ENCODE measurements at regions not wholly inside any gene's neighbourhood (a gene's known extent, or its start where the extent isn't known, plus 50 kb on each side); places are given as distances from the start of the nearest gene placed in this dataset.
"Not testable (repeated sequence)": the region's sequence is repeated elsewhere in the genome, so short reads cannot be mapped to it uniquely, and the experiment has no call there.

DNA sequence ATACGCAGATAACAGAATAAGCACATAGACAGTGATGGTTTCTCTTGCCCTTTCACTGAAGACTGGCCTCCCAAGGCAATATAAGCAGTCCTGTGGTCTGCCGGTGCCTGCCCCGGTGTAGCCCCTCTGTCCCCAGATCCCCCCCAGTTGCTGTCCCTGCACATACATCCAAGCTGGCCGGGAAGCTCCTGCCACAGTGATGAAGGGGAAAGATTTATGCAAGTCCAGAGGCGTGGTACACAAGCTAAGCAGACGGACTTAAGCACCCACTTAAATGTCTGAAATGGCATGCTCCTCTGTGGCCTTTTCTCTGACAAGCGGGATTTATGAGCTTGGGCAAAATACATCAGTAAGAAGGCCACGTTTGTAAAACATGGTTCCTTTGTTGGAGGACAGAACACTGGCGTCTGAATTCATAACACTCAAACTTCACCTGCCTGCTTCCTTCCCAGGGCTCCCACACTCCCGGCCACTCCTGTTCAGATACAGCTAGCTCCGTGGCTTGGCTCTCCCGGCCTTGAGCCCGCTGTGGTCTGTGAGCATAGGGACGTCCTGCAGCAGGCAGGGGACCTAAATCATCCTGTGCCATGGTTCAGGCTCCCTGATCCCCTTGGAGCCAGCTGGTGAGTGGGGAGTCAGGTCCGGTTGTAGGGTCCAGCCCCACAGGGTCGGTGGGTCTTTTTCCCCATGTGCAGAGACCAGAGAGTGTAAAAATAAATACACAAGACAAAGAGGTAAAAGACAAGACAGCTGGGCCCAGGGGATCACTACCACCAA lies 61.7 kb upstream of the PPP2R2D start:
- Histone ChIP-seq H3K79me2 (ENCODE audit: insufficient read depth, low read length) (no peaks in the 10 kb centered on the region), H2AFZ (ENCODE audit: insufficient read depth, low read depth, low read length, poor library complexity, severe bottlenecking) (no peak overlapping the region), H4K20me1 (ENCODE audit: insufficient read depth, low read length) (no peaks in the 10 kb centered on the region), H3K4me3 (replicated peaks in 1 of 3; ENCODE audit: low read depth in 2 of 3, low read length in 3 of 3) (no peak overlapping the region), H3K4me1 (ENCODE audit: control insufficient read depth in 1 of 2, insufficient read depth in 2 of 2, low read length in 2 of 2) (no peaks in the 10 kb centered on the region), H3K36me3 (replicated peaks in 1 of 2; ENCODE audit: control insufficient read depth in 1 of 2, insufficient read depth in 2 of 2, low read length in 2 of 2) (no peaks in the 10 kb centered on the region), H3K27me3 (ENCODE audit: control insufficient read depth in 2 of 2, insufficient read depth in 2 of 2, low read length in 2 of 2) (no peaks in the 10 kb centered on the region), H3K4me2 (replicated peaks; ENCODE audit: extremely low read depth, low read length, poor library complexity, severe bottlenecking) (no peak overlapping the region), H3K27ac (ENCODE audit: low read depth in 1 of 2, low read length in 2 of 2) (no peak overlapping the region), H3K9ac (ENCODE audit: insufficient read depth, low read length, poor library complexity, severe bottlenecking) (no peak overlapping the region), H3K9me3 (replicated peaks in 1 of 2; ENCODE audit: control insufficient read depth in 1 of 2, insufficient read depth in 1 of 2, low read length in 2 of 2) (peaks cover 0 to 7% of the 10 kb centered on the region in 2 donors)
- Mint-ChIP-seq H3K27me3 (ENCODE audit: low read depth in 3 of 3) (peaks cover 3 to 12% (median 9%) of the 10 kb centered on the region in 3 donors), H3K27ac (no peak overlapping the region), H3K9me3 (peaks cover 0 to 8% (median 4%) of the 10 kb centered on the region in 7 donors), H3K4me3 (no peak overlapping the region), H3K36me3 (no peaks in the 10 kb centered on the region), H3K4me1 (no peaks in the 10 kb centered on the region)
- DNase-seq = no peak
- TF ChIP-seq, protein P1, sequence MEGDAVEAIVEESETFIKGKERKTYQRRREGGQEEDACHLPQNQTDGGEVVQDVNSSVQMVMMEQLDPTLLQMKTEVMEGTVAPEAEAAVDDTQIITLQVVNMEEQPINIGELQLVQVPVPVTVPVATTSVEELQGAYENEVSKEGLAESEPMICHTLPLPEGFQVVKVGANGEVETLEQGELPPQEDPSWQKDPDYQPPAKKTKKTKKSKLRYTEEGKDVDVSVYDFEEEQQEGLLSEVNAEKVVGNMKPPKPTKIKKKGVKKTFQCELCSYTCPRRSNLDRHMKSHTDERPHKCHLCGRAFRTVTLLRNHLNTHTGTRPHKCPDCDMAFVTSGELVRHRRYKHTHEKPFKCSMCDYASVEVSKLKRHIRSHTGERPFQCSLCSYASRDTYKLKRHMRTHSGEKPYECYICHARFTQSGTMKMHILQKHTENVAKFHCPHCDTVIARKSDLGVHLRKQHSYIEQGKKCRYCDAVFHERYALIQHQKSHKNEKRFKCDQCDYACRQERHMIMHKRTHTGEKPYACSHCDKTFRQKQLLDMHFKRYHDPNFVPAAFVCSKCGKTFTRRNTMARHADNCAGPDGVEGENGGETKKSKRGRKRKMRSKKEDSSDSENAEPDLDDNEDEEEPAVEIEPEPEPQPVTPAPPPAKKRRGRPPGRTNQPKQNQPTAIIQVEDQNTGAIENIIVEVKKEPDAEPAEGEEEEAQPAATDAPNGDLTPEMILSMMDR (IDR thresholded peaks at IDR 0.05) = no peak
- WGBS (ENCODE audit: insufficient coverage) = 83% methylated on average over 11 of the region's 16 CpGs
- intact Hi-C loops (cut with micrococcal nuclease) = no loop called here

DNA sequence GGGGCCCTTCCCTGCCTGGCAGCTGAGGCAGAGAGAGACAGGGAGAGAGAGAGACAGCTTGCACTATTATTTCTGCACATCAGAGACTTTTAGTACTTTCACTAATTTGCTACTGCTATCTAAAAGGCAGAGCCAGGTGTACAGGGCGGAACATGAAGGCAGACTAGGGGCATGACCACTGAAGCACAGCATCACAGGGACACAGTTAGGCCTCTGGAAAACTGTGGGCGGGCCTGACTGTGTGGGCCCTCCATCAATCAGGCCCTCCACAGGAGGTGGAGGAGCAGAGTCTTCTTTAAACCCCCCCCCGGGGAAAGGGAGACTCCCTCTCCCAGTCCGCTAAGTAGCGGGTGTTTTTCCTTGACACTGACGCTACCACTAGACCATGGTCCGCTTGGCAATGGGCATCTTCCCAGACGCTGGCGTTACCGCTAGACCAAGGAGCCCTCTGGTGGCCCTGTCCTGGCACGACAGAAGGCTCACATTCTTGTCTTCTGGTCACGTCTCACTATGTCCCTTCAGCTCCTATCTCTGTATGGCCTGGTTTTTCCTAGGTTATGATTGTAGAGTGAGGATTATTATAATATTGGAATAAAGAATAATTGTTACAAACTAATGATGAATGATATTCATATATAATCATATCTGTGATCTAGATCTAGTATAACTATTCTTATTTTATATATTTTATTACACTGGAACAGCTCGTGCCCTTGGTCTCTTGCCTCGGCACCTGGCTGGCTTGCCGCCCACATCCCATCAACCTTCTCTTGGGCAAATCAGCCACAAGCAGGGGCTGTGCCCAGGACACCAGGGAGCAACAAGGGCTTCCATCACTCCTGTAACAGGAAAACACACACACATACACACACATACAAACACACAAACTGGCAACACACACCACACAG lies 60.7 kb upstream of the PPP2R2D start:
- H3K9me3 Mint-ChIP-seq; intact Hi-C loops (cut with micrococcal nuclease): not testable (repeated sequence)
- WGBS (ENCODE audit: insufficient coverage) = 95% methylated on average over 12 of the region's 15 CpGs

More for the DNA sequence above, 60.7 kb upstream of the PPP2R2D start:
- not testable (repeated sequence) for DNase-seq; H3K79me2 ChIP-seq (ENCODE audit: insufficient read depth, low read length); H3K27me3 ChIP-seq (ENCODE audit: control insufficient read depth in 2 of 2, insufficient read depth in 2 of 2, low read length in 2 of 2); H3K4me2 ChIP-seq (replicated peaks; ENCODE audit: extremely low read depth, low read length, poor library complexity, severe bottlenecking); H3K4me1 Mint-ChIP-seq; H3K36me3 Mint-ChIP-seq; H3K9ac ChIP-seq (ENCODE audit: insufficient read depth, low read length, poor library complexity, severe bottlenecking); H4K20me1 ChIP-seq (ENCODE audit: insufficient read depth, low read length); H3K4me3 ChIP-seq (replicated peaks in 1 of 3; ENCODE audit: low read depth in 2 of 3, low read length in 3 of 3); H3K9me3 ChIP-seq (replicated peaks in 1 of 2; ENCODE audit: control insufficient read depth in 1 of 2, insufficient read depth in 1 of 2, low read length in 2 of 2); H3K27ac ChIP-seq (ENCODE audit: low read depth in 1 of 2, low read length in 2 of 2); H3K27ac Mint-ChIP-seq; H2AFZ ChIP-seq (ENCODE audit: insufficient read depth, low read depth, low read length, poor library complexity, severe bottlenecking); H3K36me3 ChIP-seq (replicated peaks in 1 of 2; ENCODE audit: control insufficient read depth in 1 of 2, insufficient read depth in 2 of 2, low read length in 2 of 2); H3K4me1 ChIP-seq (ENCODE audit: control insufficient read depth in 1 of 2, insufficient read depth in 2 of 2, low read length in 2 of 2); H3K4me3 Mint-ChIP-seq
- peaks cover 3 to 12% (median 9%) of the 10 kb centered on the region in 3 donors for H3K27me3 Mint-ChIP-seq (ENCODE audit: low read depth in 3 of 3)

All from CD14-positive monocyte (primary cell).